Uterus (tissue), 3 donors: ENCODE measurements at regions not wholly inside any gene's neighbourhood (a gene's known extent, or its start where the extent isn't known, plus 50 kb on each side); places are given as distances from the start of the nearest gene placed in this dataset.

ENCODE experiments used
- DNase-seq, 2 donors: peaks; one replicate each; pipeline ENCODE4 v3.0.0-alpha.2; 2019 to 2020
- H3K27ac ChIP-seq, 2 donors: fragments of 200-600 bp; sonication (generic); 1 replicate in 1 of 2; 2 replicates in 1 of 2; pipeline ENCODE4 v1.5.1; 2016 to 2018
- H3K27me3 ChIP-seq, 2 donors: fragments of 200-600 bp; sonication (generic); one replicate each; pipeline ENCODE4 v1.5.1; 2018 to 2019; ENCODE audit warnings: control low read depth in 1 of 2
- H3K36me3 ChIP-seq, 2 donors: fragments of 200-600 bp; sonication (generic); one replicate each; pipeline ENCODE4 v1.5.1; 2019; ENCODE audit warnings: control low read depth in 1 of 2
- H3K4me1 ChIP-seq, 2 donors: fragments of 200-600 bp; sonication (generic); one replicate each; pipeline ENCODE4 v1.5.1; 2018 to 2019; ENCODE audit warnings: control low read depth in 1 of 2
- H3K4me3 ChIP-seq, 2 donors: fragments of 200-600 bp; sonication (generic); 1 replicate in 1 of 2; 2 replicates in 1 of 2; pipeline ENCODE4 v1.5.1; 2018 to 2019; ENCODE audit warnings: mild to moderate bottlenecking in 1 of 2
- H3K9me3 ChIP-seq, 2 donors: fragments of 200-600 bp; sonication (generic); one replicate each; pipeline ENCODE4 v1.5.1; 2019; ENCODE audit warnings: control low read depth in 1 of 2
- POLR2A ChIP-seq, 2 donors: fragments of 450-650 bp; IDR thresholded peaks; one replicate each; pipeline ENCODE4 v1.6.1; 2016; ENCODE audit warnings: antibody characterized with exemption in 2 of 2, mild to moderate bottlenecking in 1 of 2, moderate library complexity in 1 of 2
- intact Hi-C: fragments of 100-400 bp; cut with DNase I; formaldehyde crosslinking; loops from one replicate; pipeline ENCODE4 v1.15.1; 2023; ENCODE audit warnings: low total_unique reads
- TF ChIP-seq, protein P1 (sequence below), 4 experiments: fragments of 200-600 bp in 2 of 4; fragments of 450-650 bp in 2 of 4; sonication (generic) in 2 of 4; IDR thresholded peaks; one replicate each; pipeline ENCODE4 v1.5.1; 2016 to 2019; ENCODE audit warnings: antibody characterized with exemption in 4 of 4, mild to moderate bottlenecking in 2 of 4, moderate library complexity in 1 of 4
- donor health status: DM: yes; HTN: yes; CAD: no.

DNA sequence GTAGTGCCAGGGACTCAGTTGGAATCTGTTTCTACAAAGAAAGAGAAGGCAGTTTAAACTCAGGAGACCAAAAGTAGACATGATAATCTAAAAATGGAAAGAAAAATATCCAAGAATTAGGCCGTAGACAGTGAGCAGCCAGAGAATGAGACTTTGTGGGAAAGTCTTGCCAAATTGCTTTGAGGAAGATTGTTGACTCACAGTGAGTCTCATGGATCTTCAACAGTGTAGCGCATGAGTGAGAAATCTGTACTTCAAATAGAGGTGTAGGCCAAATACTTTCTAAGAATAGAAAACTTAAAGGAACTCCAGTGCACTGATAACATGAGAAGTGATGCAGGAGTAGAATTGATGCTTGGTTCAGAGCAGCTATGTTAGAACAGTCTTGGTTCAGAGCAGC, 284.5 kb downstream of the HTR1B start:
- Histone ChIP-seq H3K9me3 (no peaks in the 10 kb centered on the region), H3K4me1 (no peaks in the 10 kb centered on the region), H3K27ac (no peak overlapping the region), H3K36me3 (no peaks in the 10 kb centered on the region), H3K4me3 (no peak overlapping the region), H3K27me3 (no peaks in the 10 kb centered on the region)
- DNase-seq: no peak
- TF ChIP-seq, protein P1, sequence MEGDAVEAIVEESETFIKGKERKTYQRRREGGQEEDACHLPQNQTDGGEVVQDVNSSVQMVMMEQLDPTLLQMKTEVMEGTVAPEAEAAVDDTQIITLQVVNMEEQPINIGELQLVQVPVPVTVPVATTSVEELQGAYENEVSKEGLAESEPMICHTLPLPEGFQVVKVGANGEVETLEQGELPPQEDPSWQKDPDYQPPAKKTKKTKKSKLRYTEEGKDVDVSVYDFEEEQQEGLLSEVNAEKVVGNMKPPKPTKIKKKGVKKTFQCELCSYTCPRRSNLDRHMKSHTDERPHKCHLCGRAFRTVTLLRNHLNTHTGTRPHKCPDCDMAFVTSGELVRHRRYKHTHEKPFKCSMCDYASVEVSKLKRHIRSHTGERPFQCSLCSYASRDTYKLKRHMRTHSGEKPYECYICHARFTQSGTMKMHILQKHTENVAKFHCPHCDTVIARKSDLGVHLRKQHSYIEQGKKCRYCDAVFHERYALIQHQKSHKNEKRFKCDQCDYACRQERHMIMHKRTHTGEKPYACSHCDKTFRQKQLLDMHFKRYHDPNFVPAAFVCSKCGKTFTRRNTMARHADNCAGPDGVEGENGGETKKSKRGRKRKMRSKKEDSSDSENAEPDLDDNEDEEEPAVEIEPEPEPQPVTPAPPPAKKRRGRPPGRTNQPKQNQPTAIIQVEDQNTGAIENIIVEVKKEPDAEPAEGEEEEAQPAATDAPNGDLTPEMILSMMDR (IDR thresholded peaks at IDR 0.05): no peak
- TF ChIP-seq POLR2A (IDR thresholded peaks at IDR 0.05): no peak
- intact Hi-C loops: no loop called here

GRCh38 chr6:77177470-77177869, 285.8 kb downstream of the HTR1B start:
- intact Hi-C loops: no loop called here

GRCh38 chr6:77173472-77174074, 289.7 kb downstream of the HTR1B start:
- Histone ChIP-seq H3K9me3 (no peaks in the 10 kb centered on the region), H3K27ac (no peak overlapping the region), H3K4me1 (no peaks in the 10 kb centered on the region), H3K4me3 (no peak overlapping the region), H3K36me3 (no peaks in the 10 kb centered on the region), H3K27me3 (no peaks in the 10 kb centered on the region)
- intact Hi-C loops: no loop called here
- no peak for DNase-seq
- TF ChIP-seq, protein P1 (IDR thresholded peaks at IDR 0.05): no peak
- no peak for TF ChIP-seq POLR2A (IDR thresholded peaks at IDR 0.05)

More at GRCh38 chr6:77177470-77177869, 285.8 kb downstream of the HTR1B start:
- Histone ChIP-seq H3K4me1 (no peaks in the 10 kb centered on the region), H3K4me3 (no peak overlapping the region), H3K36me3 (no peaks in the 10 kb centered on the region), H3K9me3 (no peaks in the 10 kb centered on the region), H3K27me3 (no peaks in the 10 kb centered on the region), H3K27ac (no peak overlapping the region)
- TF ChIP-seq, protein P1 (IDR thresholded peaks at IDR 0.05): no peak
- no peak for TF ChIP-seq POLR2A (IDR thresholded peaks at IDR 0.05)
- no peak for DNase-seq

DNA sequence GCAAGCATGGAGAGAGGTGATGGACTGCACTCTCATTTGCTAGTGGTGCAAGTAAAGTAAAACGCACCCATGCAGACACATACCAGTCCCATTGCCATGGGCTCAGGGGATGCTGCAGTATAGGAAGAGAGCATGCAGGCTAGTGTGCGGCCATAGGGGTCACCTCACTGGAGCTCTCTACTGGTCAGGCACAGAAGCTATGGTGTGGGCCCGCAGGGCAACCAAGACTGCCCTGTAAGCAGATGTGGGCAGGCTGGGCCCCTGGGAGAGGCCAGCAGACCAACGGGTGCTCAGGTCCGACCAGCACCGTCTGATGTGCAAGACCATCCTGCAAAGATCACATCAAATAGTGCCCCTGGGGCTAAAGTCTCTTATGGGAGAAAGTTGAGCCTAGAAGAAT, 290.7 kb downstream of the HTR1B start:
- Histone ChIP-seq H3K27ac (no peak overlapping the region), H3K27me3 (no peaks in the 10 kb centered on the region), H3K4me3 (no peak overlapping the region), H3K9me3 (no peaks in the 10 kb centered on the region), H3K4me1 (no peaks in the 10 kb centered on the region), H3K36me3 (no peaks in the 10 kb centered on the region)
- DNase-seq: no peak
- intact Hi-C loops: no loop called here
- TF ChIP-seq, protein P1 (IDR thresholded peaks at IDR 0.05): no peak
- TF ChIP-seq POLR2A (IDR thresholded peaks at IDR 0.05): no peak

GRCh38 chr6:77159730-77160129, 303.6 kb downstream of the HTR1B start:
- H3K27ac ChIP-seq: no peak overlapping the region
- H3K4me1 ChIP-seq: no peaks in the 10 kb centered on the region
- H3K4me3 ChIP-seq: no peak overlapping the region
- intact Hi-C loops: no loop called here
- no peak for DNase-seq
- no peaks in the 10 kb centered on the region for H3K27me3 ChIP-seq
- H3K36me3 ChIP-seq: no peaks in the 10 kb centered on the region
- TF ChIP-seq, protein P1 (IDR thresholded peaks at IDR 0.05): no peak
- no peak for TF ChIP-seq POLR2A (IDR thresholded peaks at IDR 0.05)
- H3K9me3 ChIP-seq: no peaks in the 10 kb centered on the region
